ENCODE measurements at regions not wholly inside any gene's neighbourhood (a gene's known extent, or its start where the extent isn't known, plus 50 kb on each side); places are given as distances from the start of the nearest gene placed in this dataset.
"Not testable (repeated sequence)": the region's sequence is repeated elsewhere in the genome, so short reads cannot be mapped to it uniquely, and the experiment has no call there.

GRCh38 chr5:86716121-86716520 lies 98.4 kb downstream of the COX7C start:
- Mint-ChIP-seq H3K4me1 (ENCODE audit: unreplicated experiment) (no peaks in the 10 kb centered on the region), H3K27me3 (ENCODE audit: unreplicated experiment) (no peaks in the 10 kb centered on the region), H3K9me3 (ENCODE audit: unreplicated experiment) (no peaks in the 10 kb centered on the region), H3K4me3 (ENCODE audit: unreplicated experiment) (no peak overlapping the region), H3K36me3 (ENCODE audit: unreplicated experiment) (no peaks in the 10 kb centered on the region), H3K27ac (ENCODE audit: unreplicated experiment) (no peak overlapping the region)
- DNase-seq (ENCODE audit: extremely low spot score, unreplicated experiment) = no peak
- TF ChIP-seq CTCF (IDR thresholded peaks at IDR 0.05) = no peak

GRCh38 chr5:86731319-86732117 lies 113.8 kb downstream of the COX7C start:
- DNase-seq (ENCODE audit: extremely low spot score, unreplicated experiment); H3K27ac Mint-ChIP-seq (ENCODE audit: unreplicated experiment); H3K4me1 Mint-ChIP-seq (ENCODE audit: unreplicated experiment); H3K27me3 Mint-ChIP-seq (ENCODE audit: unreplicated experiment); H3K4me3 Mint-ChIP-seq (ENCODE audit: unreplicated experiment); H3K36me3 Mint-ChIP-seq (ENCODE audit: unreplicated experiment): not testable (repeated sequence)
- peaks cover 31% of the 10 kb centered on the region for H3K9me3 Mint-ChIP-seq (ENCODE audit: unreplicated experiment)

GRCh38 chr5:86735370-86735769 lies 117.6 kb downstream of the COX7C start:
- TF ChIP-seq CTCF (IDR thresholded peaks at IDR 0.05) = no peak
- Mint-ChIP-seq H3K36me3 (ENCODE audit: unreplicated experiment) (no peaks in the 10 kb centered on the region), H3K9me3 (ENCODE audit: unreplicated experiment) (peaks cover 39% of the 10 kb centered on the region), H3K4me3 (ENCODE audit: unreplicated experiment) (no peak overlapping the region), H3K4me1 (ENCODE audit: unreplicated experiment) (no peaks in the 10 kb centered on the region), H3K27ac (ENCODE audit: unreplicated experiment) (no peak overlapping the region), H3K27me3 (ENCODE audit: unreplicated experiment) (no peaks in the 10 kb centered on the region)
- no peak for DNase-seq (ENCODE audit: extremely low spot score, unreplicated experiment)

- H3K36me3 Mint-ChIP-seq (ENCODE audit: unreplicated experiment) = no peaks in the 10 kb centered on the region
- H3K9me3 Mint-ChIP-seq (ENCODE audit: unreplicated experiment) = peaks cover 30% of the 10 kb centered on the region
- H3K27ac Mint-ChIP-seq (ENCODE audit: unreplicated experiment) = no peak overlapping the region
- H3K4me3 Mint-ChIP-seq (ENCODE audit: unreplicated experiment) = no peak overlapping the region
- TF ChIP-seq CTCF (IDR thresholded peaks at IDR 0.05) = no peak
- no peaks in the 10 kb centered on the region for H3K27me3 Mint-ChIP-seq (ENCODE audit: unreplicated experiment)
- no peak for DNase-seq (ENCODE audit: extremely low spot score, unreplicated experiment)
- H3K4me1 Mint-ChIP-seq (ENCODE audit: unreplicated experiment) = no peaks in the 10 kb centered on the region
Measured at GRCh38 chr5:86737579-86737978, 119.8 kb downstream of the COX7C start.

- H3K27ac Mint-ChIP-seq (ENCODE audit: unreplicated experiment) = no peak overlapping the region
- H3K4me3 Mint-ChIP-seq (ENCODE audit: unreplicated experiment) = no peak overlapping the region
- no peaks in the 10 kb centered on the region for H3K27me3 Mint-ChIP-seq (ENCODE audit: unreplicated experiment)
- no peaks in the 10 kb centered on the region for H3K9me3 Mint-ChIP-seq (ENCODE audit: unreplicated experiment)
- TF ChIP-seq CTCF (IDR thresholded peaks at IDR 0.05) = no peak
- H3K36me3 Mint-ChIP-seq (ENCODE audit: unreplicated experiment) = no peaks in the 10 kb centered on the region
- DNase-seq (ENCODE audit: extremely low spot score, unreplicated experiment) = no peak
- H3K4me1 Mint-ChIP-seq (ENCODE audit: unreplicated experiment) = no peaks in the 10 kb centered on the region
Measured at GRCh38 chr5:86748538-86749105, 130.9 kb downstream of the COX7C start.
